Spleen (tissue), 7 donors: ENCODE measurements at regions not wholly inside any gene's neighbourhood (a gene's known extent, or its start where the extent isn't known, plus 50 kb on each side); places are given as distances from the start of the nearest gene placed in this dataset.

Experiments used
- CTCF ChIP-seq, 11 experiments: fragments of 200-600 bp in 7 of 11; fragments of 450-650 bp in 4 of 11; sonication (generic) in 4 of 11; IDR thresholded peaks in 8 of 11; conservative IDR thresholded peaks in 3 of 11; 1 replicate in 7 of 11; 2 replicates in 4 of 11; pipeline versions ENCODE4 v1.4.0 to v1.8.0; 2016 to 2021; ENCODE audit warnings: antibody characterized with exemption in 11 of 11, inconsistent platforms in 4 of 11, mild to moderate bottlenecking in 1 of 11
- POLR2A ChIP-seq, 3 donors: fragments of 450-650 bp; IDR thresholded peaks; one replicate each; pipeline ENCODE4 v1.5.1; 2017; ENCODE audit warnings: antibody characterized with exemption in 3 of 3, mild to moderate bottlenecking in 1 of 3
- POLR2AphosphoS5 ChIP-seq, 3 donors: sonication (generic); formaldehyde crosslinking; IDR thresholded peaks; one replicate each; pipeline ENCODE4 v1.5.1; 2017; ENCODE audit warnings: antibody characterized with exemption in 3 of 3
- donor health status: DM: no; HTN: no; CAD: no; lungs with moderate emphysema.
- donor health status: DM: no; HTN: no; CAD: no.
- donor health status: DM: no; HTN: no; CAD: no.

GRCh38 chr6:47106721-47107197, 64.6 kb upstream of the ADGRF1 start:
- TF ChIP-seq CTCF (IDR thresholded peaks at IDR 0.05 in 8 of 11, conservative IDR thresholded peaks at IDR 0.05 in 3 of 11) (no peak), POLR2AphosphoS5 (IDR thresholded peaks at IDR 0.05) (no peak), POLR2A (IDR thresholded peaks at IDR 0.05) (no peak)
